Glomerular endothelial cell (primary cell): ENCODE measurements at regions not wholly inside any gene's neighbourhood (a gene's known extent, or its start where the extent isn't known, plus 50 kb on each side); places are given as distances from the start of the nearest gene placed in this dataset.

ENCODE experiments used
- DNase-seq: peaks from one replicate; pipeline ENCODE4 v3.0.0-alpha.2; 2011; ENCODE audit warnings: low read depth, low spot score; ENCODE audit errors: extremely low read depth

DNA sequence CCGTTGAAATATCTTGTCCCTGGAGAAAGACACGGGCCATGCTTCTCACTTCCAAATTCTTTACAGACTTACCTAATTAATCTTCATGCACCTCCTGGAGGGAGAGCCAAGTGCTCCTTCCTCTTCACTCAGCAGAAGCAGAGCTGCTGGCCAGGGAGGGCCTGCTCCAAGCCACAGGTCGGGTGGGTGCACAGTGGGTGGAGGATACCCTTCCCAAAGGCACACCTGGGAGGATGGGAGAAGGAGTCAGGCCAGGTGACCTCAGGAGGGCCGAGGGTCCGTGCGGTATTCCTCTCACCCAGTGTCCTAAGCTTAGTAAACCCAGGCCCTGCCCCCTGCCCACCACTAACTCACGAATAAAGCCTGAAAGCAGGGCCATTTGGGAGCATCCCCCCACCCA lies 171.3 kb upstream of the RPL38 start:
- no peak for DNase-seq

DNA sequence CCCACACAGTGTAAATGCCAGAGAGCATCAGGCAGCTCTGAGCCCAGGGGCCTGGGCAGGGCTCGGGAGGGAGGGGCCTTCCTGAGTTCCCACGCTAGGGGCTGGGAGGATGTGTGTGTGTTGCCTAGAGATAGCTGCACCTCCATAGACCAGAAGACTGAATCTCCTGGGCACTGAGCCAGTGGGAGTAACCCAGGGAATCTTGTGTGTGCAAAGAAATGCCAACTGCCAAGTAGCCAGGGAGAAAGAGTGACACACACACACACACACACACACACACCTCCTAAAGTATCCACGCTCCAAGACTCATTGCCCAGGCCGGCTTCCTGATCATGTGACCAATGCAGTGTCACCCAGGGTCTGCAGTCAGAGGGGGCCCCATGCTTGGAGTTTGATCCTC lies 166.2 kb upstream of the RPL38 start:
- no peak for DNase-seq

DNA sequence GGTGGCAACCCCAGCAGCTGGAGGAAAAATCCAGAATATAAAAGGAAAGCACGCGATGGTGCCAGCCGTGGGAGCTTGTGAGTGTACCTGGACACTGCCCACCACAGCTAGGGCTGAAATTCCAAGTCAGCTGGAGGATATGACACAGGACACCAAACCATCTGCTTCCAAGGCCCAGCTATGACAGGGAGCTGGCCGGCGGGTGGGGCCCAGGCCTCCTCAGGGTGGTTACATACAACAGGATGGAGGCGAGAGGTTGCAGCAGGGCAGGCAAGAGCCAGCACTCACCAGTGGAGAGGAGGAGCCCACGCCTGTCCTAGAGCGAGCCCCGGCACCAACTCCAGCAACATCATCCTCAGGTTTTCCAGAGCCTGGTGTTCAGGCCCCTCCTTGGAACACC lies 163.2 kb upstream of the RPL38 start:
- DNase-seq: no peak

DNA sequence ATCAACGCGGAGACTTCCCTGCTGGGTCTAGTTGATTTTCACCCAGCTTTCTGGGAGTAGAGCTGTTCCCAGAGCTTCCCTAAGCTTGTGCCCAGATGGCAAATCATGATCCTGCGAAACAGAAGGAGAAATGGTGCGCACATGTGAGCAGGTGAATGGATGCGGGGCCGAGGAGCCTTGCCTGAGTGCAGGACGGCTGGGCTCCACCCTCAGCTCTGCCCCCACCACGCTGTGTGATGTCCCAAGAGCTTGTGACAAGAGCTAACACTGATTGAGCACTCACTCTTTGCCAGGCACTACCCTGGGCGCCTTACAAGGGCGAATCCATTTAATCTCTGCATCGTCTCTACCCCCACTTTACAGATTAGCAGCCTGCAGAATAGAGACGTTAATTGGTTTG lies 162.7 kb upstream of the RPL38 start:
- no peak for DNase-seq

DNA sequence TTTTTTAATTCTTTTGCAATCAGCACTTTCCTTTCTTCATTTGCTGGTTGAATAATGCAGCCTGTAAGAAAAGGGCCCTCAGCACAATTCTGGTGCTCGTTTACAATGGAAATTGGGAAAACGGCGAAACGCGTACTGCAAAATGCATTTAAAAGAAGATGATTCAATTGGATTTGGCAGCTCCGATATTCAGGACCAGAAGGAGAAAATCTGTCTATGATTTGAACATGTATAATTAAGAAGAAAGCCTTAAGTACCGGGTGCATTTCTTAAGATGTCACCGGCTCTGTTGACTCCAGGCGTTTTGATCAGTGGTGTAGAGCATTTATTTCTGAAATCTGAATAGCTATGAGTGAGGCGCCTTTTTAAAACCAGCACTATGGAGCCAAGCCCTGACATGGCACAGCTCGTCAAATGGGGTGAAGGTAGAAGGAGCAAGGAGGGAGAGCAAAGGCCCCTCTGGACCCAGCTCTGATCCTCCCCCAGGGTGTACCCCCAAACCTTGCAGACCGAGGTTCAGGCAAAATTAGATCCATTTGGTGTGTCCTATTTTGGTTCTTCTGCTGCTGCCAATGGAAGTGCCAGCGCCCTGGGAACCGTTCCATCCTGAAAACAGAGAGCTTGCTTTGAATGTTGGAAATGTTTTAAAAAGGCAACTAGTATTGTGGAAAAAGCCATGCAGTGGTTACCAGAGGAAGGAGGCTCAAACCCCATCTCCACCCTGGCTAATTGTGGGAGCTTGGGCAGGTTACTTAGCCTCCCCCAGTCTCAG lies 161.4 kb upstream of the RPL38 start:
- DNase-seq: no peak

DNA sequence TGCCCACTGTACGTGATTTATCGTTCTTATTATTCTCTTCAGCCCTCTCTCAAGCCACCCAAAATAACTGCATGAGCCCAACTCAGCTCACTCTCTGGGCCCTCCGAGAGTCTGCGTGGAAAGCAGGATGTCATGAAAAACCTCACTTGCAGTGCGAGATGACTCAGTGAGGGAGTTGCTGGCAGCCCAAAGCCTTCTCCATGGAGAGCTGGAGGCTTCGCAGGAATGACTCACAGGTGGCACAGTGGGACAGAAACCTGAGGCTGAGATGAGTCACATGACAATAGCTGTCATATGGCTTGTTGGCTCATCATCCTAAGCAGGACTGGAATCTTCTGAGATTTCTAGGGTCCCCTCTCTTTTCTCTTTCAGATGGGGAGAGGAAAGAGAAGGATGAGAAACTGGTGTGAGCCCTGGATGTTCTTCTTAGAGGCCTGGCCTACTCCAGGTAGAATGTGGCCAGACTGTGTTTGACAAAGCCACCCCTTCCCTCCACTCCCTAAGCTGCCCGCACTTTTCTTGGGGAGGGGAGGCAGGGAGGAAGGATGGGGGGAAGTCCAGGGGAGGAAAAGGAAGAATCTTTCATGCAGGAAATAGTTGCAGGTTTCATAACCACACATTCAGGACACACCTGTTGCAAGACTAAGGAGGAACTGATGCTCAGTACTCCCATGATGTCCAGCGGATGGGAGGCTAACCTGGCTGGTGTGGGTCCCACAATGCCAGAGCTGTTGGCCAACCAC lies 160.6 kb upstream of the RPL38 start:
- DNase-seq: no peak

DNA sequence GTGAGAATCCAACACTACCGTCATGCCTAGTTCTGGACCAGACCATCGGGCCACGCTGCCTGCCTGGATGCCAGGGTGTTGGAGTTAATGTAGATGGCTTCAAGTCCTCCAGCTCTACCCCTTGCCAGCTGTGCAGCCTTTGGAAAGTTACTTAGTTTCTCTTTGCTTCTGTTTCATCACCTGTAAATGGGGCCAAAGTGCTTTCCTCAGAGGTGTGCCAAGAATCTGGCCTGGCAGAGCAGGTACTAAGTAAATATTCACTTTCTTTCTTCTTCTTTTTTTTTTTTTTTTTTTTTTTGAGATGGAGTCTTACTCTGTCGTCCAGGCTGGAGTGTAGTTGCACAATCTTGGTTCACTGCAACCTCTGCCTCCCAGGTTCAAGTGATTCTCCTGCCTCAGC lies 159.5 kb upstream of the RPL38 start:
- no peak for DNase-seq

DNA sequence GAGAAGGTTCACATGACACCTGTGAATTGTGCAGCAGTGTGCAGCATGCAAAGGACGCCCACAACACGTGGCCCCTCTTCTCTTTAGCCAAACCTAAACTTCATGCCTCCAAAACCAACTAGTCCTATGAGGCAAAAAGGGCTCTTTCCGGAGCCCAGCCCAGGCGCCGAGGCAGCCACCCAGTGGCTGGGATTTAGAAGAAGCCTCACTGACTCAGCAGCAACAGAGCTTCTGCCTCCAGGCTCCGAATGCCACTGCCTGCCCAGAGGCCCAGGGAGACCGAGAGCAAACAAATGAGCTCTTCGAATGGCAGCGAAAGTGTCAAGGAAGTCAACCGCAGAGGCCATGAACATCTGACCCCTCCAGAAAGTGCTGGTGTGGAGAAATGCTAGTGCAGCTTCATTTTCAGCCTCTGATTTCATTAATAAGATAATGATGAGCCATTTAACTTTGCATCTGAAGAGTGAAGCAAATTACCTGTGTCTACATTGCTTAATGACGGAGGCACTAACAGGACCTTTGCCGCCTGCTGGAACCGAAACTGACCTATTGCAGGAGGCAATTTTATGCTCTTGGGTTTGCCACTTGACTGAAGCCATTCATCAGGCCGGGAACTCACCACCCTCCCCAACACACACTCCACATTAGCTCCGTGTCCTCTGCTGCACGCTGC lies 157.7 kb upstream of the RPL38 start:
- no peak for DNase-seq

DNA sequence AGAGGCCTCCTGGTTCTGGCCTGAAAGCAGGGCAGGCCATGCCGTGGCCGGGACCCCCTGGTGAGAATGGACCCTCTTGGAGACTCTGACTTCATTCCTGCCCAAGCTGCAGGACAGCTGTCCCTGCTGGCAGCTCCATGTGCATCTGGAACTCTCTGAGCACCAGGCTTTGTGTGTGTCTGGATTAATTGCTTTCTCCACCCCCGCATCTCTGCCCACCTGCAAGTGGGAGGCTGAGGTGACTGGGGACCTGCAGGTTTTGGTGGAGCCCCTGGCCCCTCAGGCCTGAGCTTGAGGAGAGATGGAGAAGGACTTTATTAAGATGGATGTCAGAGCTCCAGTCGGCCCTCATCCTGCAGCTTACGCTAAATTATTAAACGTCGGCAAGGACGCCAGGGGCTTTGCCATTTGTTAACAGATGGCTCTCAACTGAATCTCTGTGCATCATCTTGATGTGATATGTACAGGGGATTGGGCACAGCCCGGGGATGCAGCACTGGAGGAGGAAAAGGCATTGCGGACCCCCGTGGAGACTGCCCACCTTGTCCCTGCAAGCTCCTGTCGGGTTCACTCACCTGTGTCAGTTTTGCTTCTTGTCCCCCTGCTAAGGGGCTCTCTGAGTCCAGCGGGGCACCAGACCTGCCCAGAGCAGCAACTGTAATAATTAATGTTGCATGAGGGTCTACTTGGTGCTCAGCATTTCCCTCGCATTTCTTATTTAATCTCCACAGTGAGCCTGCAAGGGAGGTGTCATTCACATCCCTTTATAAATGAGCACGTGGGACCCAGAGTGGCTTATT lies 154.1 kb upstream of the RPL38 start:
- no peak for DNase-seq

DNA sequence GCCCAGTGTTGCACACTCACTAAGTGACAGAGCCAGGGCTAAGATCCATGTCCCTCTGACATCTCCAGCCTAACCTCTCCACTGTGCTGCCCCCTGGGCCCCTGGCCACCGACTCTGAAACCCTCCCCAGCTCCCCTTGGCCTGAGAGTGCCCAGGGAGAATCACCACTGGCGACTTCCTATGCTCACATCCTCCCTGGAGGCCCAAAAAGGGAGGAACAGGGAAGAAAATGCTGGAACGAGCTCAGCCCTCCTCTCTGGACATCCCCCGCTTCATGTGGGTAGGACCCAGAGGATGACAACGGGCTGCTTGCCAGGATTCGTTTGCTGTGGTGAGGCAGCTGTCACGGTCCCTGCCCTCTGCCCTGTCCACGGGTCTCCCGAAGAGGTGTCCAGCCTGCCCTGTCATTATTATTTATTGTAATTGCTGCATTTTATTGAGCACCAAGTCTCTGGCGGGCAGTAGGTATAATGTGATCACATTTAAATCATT lies 153.5 kb upstream of the RPL38 start:
- DNase-seq: no peak

DNA sequence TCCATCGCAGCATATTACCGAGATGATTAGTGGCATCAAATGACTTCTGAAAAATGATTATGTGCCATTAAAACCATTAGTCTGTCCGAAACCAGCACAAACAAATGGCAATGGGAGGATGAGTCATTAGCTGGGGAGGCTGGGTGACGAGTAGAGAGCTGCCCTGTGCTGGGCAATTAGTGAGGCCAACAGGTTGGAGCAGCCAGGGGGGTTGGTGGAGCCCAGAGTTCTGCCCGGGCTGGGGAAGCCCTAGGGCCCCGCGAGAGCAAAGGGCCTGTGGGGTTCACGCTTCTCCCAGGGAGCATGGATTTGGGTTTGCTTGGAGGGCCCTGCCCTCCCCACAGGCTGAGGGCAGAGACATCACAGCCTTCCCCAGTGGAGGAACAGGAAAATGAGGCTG lies 152.1 kb upstream of the RPL38 start:
- no peak for DNase-seq

DNA sequence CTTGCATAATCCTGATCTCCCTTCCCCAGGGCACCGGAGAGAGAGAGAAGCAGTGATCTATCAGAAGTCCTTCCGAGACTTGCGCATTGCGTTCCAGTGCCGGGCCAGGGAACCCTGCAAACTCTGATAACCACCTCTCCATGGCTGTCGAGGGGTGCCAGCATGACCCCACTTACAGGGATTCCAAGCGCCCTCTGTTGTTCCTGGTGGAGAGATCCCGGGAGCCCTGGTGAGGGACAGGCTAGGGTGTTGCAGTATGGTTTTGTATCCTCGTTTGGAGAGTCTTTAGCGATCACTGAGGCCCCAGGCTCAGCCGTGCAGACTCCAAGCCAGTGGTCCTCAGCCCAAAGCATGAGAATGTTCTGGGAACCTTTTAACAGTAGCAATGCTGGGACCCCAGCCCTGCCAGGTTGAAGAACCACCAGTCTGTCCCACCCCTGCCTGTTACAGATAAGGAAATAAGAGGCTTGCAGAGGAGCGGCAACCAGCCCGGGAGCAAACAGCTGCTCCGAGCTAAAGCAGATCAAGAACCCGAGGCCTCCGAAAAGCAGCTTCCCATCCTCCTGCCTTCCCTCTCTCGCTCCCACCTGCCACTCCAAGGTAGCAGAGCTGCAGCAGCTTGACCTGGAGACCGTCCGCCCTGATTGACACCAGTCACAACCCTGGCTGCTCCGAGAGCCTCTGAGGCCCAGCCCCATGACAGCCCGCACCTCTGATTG lies 150.3 kb upstream of the RPL38 start:
- no peak for DNase-seq

DNA sequence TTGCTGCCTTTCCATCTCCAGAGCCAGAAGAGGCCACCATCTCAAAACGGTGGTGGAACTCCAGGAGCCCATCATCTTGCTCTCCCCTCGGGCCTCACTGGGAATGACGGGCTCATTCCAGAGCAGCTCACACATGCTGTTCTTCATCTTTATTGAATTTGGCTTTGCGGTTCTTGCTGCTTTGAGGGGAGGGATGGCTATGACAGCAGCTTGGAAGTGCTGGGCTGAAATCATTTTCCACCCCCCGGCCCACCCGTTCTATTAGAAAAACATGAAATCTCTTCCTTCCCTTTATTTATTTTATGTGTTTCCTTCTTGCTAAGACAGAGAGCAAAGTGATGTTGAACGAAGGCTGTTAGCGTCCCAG lies 149.8 kb upstream of the RPL38 start:
- no peak for DNase-seq

DNA sequence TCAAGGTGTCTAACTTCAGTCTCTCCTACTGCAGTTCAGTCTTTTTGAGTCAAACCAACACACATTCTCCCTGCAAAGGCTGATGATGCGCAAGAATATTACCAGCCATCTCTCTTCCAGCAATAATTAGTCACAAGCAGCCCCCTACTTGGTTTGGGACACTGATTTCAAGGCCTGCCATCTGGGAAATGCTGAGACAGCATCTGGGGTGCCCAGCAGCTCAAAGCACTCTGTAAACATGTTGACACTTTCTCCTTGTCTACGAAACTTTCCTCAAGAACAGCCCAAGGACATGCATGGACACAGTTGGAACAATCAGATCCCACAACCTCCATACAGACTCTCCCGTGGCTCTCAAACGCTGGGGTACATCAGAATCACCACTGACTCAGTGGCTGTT lies 149.2 kb upstream of the RPL38 start:
- DNase-seq: no peak

DNA sequence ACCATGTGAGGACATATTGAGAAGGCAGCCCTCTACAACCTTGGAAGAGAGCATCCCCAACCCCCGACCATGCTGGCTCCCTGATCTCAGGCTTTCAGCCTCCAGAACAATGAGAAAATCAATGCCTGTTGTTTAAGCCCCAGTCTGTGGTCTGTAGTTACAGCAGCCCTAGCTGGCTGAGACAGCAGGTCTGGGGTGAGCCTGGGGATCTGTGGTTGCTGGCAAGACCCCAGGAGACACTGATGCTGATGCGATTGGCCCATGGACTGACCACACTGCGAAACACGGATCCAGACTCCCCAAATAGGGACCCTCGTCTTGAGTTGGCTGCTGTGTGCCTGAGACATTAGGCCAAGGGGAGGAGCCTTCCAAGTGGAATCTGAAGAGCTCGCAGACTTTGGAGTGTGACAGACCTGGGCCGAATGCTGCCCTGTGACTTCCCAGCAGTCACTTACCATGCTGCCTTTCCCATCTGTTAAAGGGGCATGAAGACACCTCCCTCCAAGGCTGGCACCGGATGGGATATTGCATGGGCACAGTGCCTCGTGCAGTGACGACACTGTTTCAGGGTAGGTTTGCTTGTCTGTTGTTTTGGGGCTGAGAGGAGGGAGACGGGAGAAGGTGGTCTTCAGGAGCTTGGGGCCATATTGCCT lies 147.8 kb upstream of the RPL38 start:
- DNase-seq: no peak

DNA sequence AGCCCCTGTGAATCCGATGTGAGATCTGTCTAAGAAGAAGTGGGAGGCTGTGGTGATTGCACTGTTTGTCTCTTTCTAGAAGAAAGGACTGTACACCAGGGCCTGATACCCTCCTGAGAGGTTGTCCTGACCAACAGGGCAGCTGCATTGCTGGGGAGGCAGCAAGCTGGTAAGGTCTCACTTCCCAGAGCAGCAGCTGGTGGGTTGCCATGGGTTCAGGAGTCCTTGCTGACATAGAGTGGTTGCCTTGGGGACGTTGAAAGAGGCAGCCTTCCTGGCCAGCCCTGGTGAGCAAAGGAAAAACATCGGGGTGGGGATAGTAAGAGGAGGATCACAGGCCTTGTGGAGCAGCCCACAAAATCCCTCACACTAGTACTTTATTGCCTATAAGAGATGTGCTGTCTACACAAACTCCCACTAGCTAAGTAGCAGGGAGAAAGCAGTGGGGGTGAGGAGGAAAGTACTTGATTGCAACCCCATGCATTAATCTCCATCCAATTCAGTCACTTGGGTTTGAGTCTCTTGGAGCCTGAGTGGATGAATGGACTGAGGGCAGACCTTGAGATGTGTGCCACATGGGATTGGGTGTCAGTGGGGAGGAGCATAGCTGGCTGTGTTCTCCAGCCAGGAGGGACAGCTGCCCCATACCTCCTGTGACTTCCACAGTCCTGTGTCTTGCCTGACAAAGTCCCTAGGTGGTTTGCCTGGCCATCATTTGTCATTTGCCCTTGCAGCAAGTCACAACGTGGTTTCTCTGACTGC lies 143.8 kb upstream of the RPL38 start:
- no peak for DNase-seq

DNA sequence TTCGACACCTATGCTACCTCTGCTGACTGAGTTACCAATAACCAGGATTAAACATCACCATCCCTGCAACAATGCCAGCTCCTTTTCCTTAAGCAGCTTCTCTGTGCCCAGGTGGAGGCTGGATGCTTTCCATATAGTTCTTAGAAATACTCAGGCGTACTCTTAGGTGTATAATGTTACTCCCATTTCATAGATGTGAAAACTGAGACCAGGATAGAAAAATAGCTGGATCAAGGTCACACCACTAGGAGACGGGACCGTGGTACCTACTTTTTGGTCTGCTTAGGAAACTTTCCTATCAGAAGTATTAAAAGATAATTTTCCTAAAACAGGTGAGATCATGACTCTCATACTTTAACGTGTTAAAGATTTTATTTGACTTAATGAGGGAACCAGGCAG lies 141.7 kb upstream of the RPL38 start:
- no peak for DNase-seq

DNA sequence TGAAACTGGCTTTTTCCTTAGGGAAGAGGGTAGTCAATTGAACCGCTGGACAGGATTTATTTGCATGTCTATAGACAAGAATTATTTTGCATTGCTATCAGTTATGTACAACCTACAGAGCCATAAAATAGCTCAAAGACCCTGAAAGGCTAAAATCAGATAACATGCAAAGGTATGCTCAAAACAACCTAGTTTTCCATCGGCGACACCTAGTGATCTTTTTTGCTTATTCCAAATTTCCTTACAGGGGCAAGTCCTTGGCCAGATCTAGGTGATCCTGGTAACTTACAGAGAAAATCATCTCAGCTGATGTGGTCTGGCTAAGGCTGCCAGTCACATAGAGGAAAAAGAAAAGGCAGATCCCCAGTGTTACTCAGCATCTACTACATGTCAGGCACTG lies 141.2 kb upstream of the RPL38 start:
- DNase-seq: no peak

DNA sequence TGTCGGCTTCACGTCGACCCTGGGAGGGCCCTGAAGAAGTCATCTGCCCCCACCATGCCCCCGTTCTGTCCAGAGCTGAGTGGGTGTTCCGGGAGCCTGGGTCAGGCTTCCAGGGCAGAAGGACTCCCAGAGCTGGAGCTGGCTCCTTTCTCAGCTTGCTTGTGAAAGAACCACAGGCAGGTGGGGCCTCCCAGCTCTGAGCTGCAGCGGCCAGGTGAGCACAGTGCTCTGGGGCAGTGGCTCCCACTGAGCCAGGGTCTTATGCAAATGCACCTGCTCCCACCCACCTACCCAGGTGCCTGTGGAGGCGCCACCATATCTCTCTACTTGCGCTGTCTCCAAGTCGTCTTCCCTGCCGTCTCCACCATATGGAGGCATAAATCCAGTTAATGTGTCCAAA lies 140.0 kb upstream of the RPL38 start:
- no peak for DNase-seq
